ENCODE measurements at regions not wholly inside any gene's neighbourhood (a gene's known extent, or its start where the extent isn't known, plus 50 kb on each side); places are given as distances from the start of the nearest gene placed in this dataset.

- TF ChIP-seq, protein P1, sequence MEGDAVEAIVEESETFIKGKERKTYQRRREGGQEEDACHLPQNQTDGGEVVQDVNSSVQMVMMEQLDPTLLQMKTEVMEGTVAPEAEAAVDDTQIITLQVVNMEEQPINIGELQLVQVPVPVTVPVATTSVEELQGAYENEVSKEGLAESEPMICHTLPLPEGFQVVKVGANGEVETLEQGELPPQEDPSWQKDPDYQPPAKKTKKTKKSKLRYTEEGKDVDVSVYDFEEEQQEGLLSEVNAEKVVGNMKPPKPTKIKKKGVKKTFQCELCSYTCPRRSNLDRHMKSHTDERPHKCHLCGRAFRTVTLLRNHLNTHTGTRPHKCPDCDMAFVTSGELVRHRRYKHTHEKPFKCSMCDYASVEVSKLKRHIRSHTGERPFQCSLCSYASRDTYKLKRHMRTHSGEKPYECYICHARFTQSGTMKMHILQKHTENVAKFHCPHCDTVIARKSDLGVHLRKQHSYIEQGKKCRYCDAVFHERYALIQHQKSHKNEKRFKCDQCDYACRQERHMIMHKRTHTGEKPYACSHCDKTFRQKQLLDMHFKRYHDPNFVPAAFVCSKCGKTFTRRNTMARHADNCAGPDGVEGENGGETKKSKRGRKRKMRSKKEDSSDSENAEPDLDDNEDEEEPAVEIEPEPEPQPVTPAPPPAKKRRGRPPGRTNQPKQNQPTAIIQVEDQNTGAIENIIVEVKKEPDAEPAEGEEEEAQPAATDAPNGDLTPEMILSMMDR (IDR thresholded peaks at IDR 0.05) = no peak
- TF ChIP-seq POLR2AphosphoS5 (IDR thresholded peaks at IDR 0.05) (no peak), POLR2A (IDR thresholded peaks at IDR 0.05) (no peak), EP300 (IDR thresholded peaks at IDR 0.05) (no peak)
These were observed 101.8 kb downstream of the RHOU start for GRCh38 chr1:228837032-228837431.

Measured in upper lobe of left lung (tissue), 4 donors.